OCI-LY7 (cell line): ENCODE measurements at regions not wholly inside any gene's neighbourhood (a gene's known extent, or its start where the extent isn't known, plus 50 kb on each side); places are given as distances from the start of the nearest gene placed in this dataset.

Source experiments
- CTCF ChIP-seq: fragments of 200-600 bp; sonication (generic); conservative IDR thresholded peaks from 2 replicates; pipeline ENCODE4 v1.5.1; 2014; ENCODE audit warnings: mild to moderate bottlenecking, antibody characterized with exemption, low read length, moderate library complexity, mixed read lengths
- EZH2phosphoT487 ChIP-seq: fragments of 200-600 bp; sonication (generic); IDR thresholded peaks from 2 replicates; pipeline ENCODE4 v1.6.1; 2018; ENCODE audit warnings: low read depth, borderline replicate concordance, mild to moderate bottlenecking, mixed run types, antibody characterized with exemption, low read length, moderate library complexity, mixed read lengths

DNA sequence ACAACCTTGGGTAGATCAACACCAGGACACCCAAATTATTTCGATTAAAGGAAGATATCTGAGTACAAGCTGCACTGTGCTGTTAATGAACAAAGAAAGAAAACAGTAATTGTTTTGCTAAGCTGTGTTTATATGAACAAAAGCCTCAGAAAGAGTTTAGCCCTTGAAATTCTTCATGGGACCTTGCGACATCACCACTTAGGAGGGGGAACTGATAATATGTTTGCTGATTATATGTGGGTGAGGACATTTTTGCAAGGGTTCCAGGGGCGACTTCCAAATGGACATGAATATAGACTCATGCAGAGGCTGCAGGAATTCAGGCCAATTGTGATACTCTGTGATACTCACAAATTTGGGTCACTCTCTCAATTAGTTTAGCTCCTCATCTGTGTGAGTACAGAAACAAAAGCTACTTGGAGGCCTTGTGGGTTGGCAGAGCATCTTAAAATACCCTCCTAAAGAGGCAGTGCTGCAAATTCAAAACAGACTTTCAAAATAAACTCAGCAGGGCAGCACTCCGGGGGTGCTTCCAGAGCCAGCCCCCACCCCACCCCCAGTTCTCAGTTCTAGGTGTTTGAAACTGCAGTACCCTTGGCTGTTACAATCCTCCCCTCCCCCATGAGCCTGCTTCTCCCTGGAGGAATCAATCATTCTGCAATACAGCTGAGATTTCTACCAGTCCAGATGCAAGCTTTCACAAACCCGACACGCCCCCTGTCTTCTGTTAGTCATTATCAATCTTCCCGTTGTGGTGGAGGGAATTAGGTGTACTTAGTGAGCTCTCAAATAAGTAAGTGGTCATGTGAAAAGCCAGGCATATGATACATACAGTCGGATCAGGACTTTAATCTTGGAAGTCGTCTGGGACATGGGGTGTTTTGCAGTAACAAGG is 97.0 kb upstream of the MBNL2 start:
- TF ChIP-seq CTCF (no peak), EZH2phosphoT487 (no peak)
